HepG2 (cell line): ENCODE measurements at regions not wholly inside any gene's neighbourhood (a gene's known extent, or its start where the extent isn't known, plus 50 kb on each side); places are given as distances from the start of the nearest gene placed in this dataset.

Experiments
- ATAC-seq: fragments of 200-7000 bp; cut with Tn5 transposase; 3 replicates; pipeline ENCODE4 v1.9.1; 2020; ENCODE audit warnings: mild to moderate bottlenecking, moderate library complexity
- BruUV-seq: library from RNA; stranded (reverse); fragments of 400-500 nt; replicated peaks from 2 replicates; lab custom pipeline; 2021; lab: Mats Ljungman, UMichigan
- CTCF ChIA-PET: fragments of 300-600 bp; formaldehyde crosslinking; extraction: SDS; loops from one replicate; lab custom pipeline; 2021; ENCODE audit warnings: low total read pairs, inconsistent platforms, low intra/inter-chr PET ratio; lab: Yijun Ruan, JAX
- POLR2A ChIA-PET: fragments of 350-600 bp; sonication (Branson Sonifier 250); formaldehyde crosslinking; loops from one replicate; lab custom pipeline; 2020; ENCODE audit warnings: antibody characterized with exemption, inconsistent platforms; lab: Yijun Ruan, JAX
- DNase-seq: peaks from one replicate; pipeline ENCODE4 v3.0.0-alpha.2; 2015; ENCODE audit warnings: low spot score
- FAIRE-seq: peaks from 3 replicates; lab custom pipeline; 2011; peaks lifted over from hg19 to GRCh38; lab: Jason Lieb, UNC
- H2AFZ ChIP-seq: one replicate; pipeline ENCODE4 v1.6.1; 2011; ENCODE audit warnings: low read length, inconsistent platforms
- H3K27ac ChIP-seq: fragments of 300-600 bp; 3 replicates; pipeline ENCODE4 v1.8.0; 2011; ENCODE audit warnings: mixed run types, mild to moderate bottlenecking, mixed read lengths, low read length, inconsistent platforms; ENCODE audit not compliant: insufficient read depth; ENCODE audit errors: extremely low read length
- H3K27me3 ChIP-seq, 2 experiments: fragments of 200-600 bp in 1 of 2; 2 replicates in 1 of 2; 3 replicates in 1 of 2; pipeline versions ENCODE4 v1.6.0 to v1.8.0; 2011; ENCODE audit warnings: low read length in 2 of 2, mild to moderate bottlenecking in 2 of 2, moderate library complexity in 2 of 2, inconsistent platforms in 1 of 2; ENCODE audit not compliant: insufficient read depth in 2 of 2, control insufficient read depth in 1 of 2
- H3K36me3 ChIP-seq, 2 experiments: fragments of 200-600 bp in 1 of 2; replicated peaks in 1 of 2; 2 replicates in 1 of 2; 3 replicates in 1 of 2; pipeline versions ENCODE4 v1.5.1 to v1.8.0; 2011; ENCODE audit warnings: low read length in 2 of 2, inconsistent platforms in 1 of 2; ENCODE audit not compliant: insufficient read depth in 2 of 2, control insufficient read depth in 1 of 2
- H3K4me1 ChIP-seq: 2 replicates; pipeline ENCODE4 v1.5.1; 2012; ENCODE audit warnings: low read length, inconsistent platforms; ENCODE audit not compliant: insufficient read depth
- H3K4me2 ChIP-seq: 2 replicates; pipeline ENCODE4 v1.6.0; 2011; ENCODE audit warnings: low read depth, low read length, inconsistent platforms
- H3K4me3 ChIP-seq, 3 experiments: fragments of 200-600 bp in 1 of 3; sonication (generic), shearing (Covaris generic) in 1 of 3; replicated peaks in 1 of 3; 2 replicates each; pipeline ENCODE4 v1.5.1; 2011 to 2016; ENCODE audit warnings: low read length in 3 of 3, inconsistent platforms in 2 of 3, low read depth in 2 of 3, mild to moderate bottlenecking in 2 of 3, control low read depth in 1 of 3, mixed read lengths in 1 of 3; ENCODE audit not compliant: insufficient read depth in 1 of 3
- H3K79me2 ChIP-seq: one replicate; pipeline ENCODE4 v1.6.1; 2011; ENCODE audit warnings: low read length, inconsistent platforms; ENCODE audit not compliant: insufficient read depth
- H3K9ac ChIP-seq: 2 replicates; pipeline ENCODE4 v1.6.0; 2011; ENCODE audit warnings: mild to moderate bottlenecking, low read depth, low read length, inconsistent platforms; ENCODE audit not compliant: insufficient read depth
- H3K9me3 ChIP-seq: 2 replicates; pipeline ENCODE4 v1.5.1; 2012; ENCODE audit warnings: mild to moderate bottlenecking, low read length
- H4K20me1 ChIP-seq: 2 replicates; pipeline ENCODE4 v1.6.0; 2011; ENCODE audit warnings: inconsistent platforms, mild to moderate bottlenecking, low read length, moderate library complexity; ENCODE audit not compliant: insufficient read depth
- CEBPZ ChIP-seq: IDR thresholded peaks from 2 replicates; pipeline ENCODE4 v1.6.1; 2012; ENCODE audit warnings: low read length, improper control_type of control experiment
- CTCF ChIP-seq: sonication (generic); formaldehyde crosslinking; IDR thresholded peaks from 2 replicates; pipeline ENCODE4 v1.5.0; 2020; ENCODE audit warnings: mild to moderate bottlenecking, missing genetic modification reagents, moderate library complexity
- ETV6 ChIP-seq: sonication (generic); formaldehyde crosslinking; conservative IDR thresholded peaks from 2 replicates; pipeline ENCODE4 v1.4.0; 2020; ENCODE audit warnings: missing genetic modification reagents
- FOXK2 ChIP-seq: fragments of 450-650 bp; IDR thresholded peaks from 2 replicates; pipeline ENCODE4 v1.6.1; 2016
- MLXIP ChIP-seq: sonication (generic); formaldehyde crosslinking; IDR thresholded peaks from 2 replicates; pipeline ENCODE4 v1.9.0; 2021; ENCODE audit warnings: missing genetic modification reagents, borderline replicate concordance
- PAWR ChIP-seq: sonication (generic); formaldehyde crosslinking; IDR thresholded peaks from 2 replicates; pipeline ENCODE4 v1.4.0; 2020; ENCODE audit warnings: missing genetic modification reagents, mild to moderate bottlenecking, borderline replicate concordance
- ZBTB1 ChIP-seq: sonication (generic); formaldehyde crosslinking; IDR thresholded peaks from 2 replicates; pipeline ENCODE4 v1.4.0; 2020; ENCODE audit warnings: missing genetic modification reagents, borderline replicate concordance
- ZNF12 ChIP-seq: sonication (generic); formaldehyde crosslinking; IDR thresholded peaks from 2 replicates; pipeline ENCODE4 v1.5.0; 2020; ENCODE audit warnings: missing genetic modification reagents
- ZNF329 ChIP-seq: sonication (generic); formaldehyde crosslinking; IDR thresholded peaks from 2 replicates; pipeline ENCODE4 v1.9.0; 2021; ENCODE audit warnings: low read depth, mild to moderate bottlenecking, missing genetic modification reagents
- ZNF589 ChIP-seq: sonication (generic); formaldehyde crosslinking; conservative IDR thresholded peaks from 2 replicates; pipeline ENCODE4 v1.8.0; 2022; ENCODE audit warnings: mild to moderate bottlenecking, moderate library complexity, missing genetic modification reagents
- ZNF639 ChIP-seq: conservative IDR thresholded peaks from 2 replicates; pipeline ENCODE4 v1.6.1; 2018; ENCODE audit warnings: missing genetic modification reagents
- ZSCAN25 ChIP-seq: sonication (generic); formaldehyde crosslinking; IDR thresholded peaks from 2 replicates; pipeline ENCODE4 v1.8.0; 2022; ENCODE audit warnings: mild to moderate bottlenecking, missing genetic modification reagents
- in situ Hi-C: cut with HindIII; loops from 2 replicates; pipeline ENCODE4 v1.10.0; 2017; ENCODE audit warnings: low pct_unique_long_range_greater_than_20kb; ENCODE audit not compliant: extremely low pct_ligation_motif_present
- intact Hi-C: fragments of 100-400 bp; cut with micrococcal nuclease; formaldehyde crosslinking; loops from one replicate; pipeline ENCODE4 v1.10.0; 2022; ENCODE audit not compliant: unreplicated experiment
- TF ChIP-seq, protein P1 (sequence below): IDR thresholded peaks from 2 replicates; pipeline ENCODE4 v1.6.1; 2016

- Histone ChIP-seq H3K4me3 (no peak overlapping the region), H4K20me1 (no peaks in the 10 kb centered on the region), H2AFZ (no peak overlapping the region), H3K9me3 (peaks cover 28% of the 10 kb centered on the region), H3K79me2 (no peaks in the 10 kb centered on the region), H3K4me1 (no peaks in the 10 kb centered on the region), H3K4me2 (no peak overlapping the region), H3K27ac (no peak overlapping the region), H3K27me3 (no peaks in the 10 kb centered on the region), H3K36me3 (no peaks in the 10 kb centered on the region), H3K9ac (no peak overlapping the region)
- CTCF ChIA-PET: no interaction called here
- in situ Hi-C loops: no loop called here
- no peak for ATAC-seq
- POLR2A ChIA-PET: no interaction called here
- no peak for FAIRE-seq
- DNase-seq: no peak
- intact Hi-C loops: no loop called here
- no peak for TF ChIP-seq CEBPZ
- no peak for TF ChIP-seq ZNF12 (CRISPR knock-in tag)
- TF ChIP-seq ZBTB1 (CRISPR knock-in tag): no peak
- TF ChIP-seq, protein P1, sequence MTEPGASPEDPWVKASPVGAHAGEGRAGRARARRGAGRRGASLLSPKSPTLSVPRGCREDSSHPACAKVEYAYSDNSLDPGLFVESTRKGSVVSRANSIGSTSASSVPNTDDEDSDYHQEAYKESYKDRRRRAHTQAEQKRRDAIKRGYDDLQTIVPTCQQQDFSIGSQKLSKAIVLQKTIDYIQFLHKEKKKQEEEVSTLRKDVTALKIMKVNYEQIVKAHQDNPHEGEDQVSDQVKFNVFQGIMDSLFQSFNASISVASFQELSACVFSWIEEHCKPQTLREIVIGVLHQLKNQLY (CRISPR knock-in tag): no peak
- TF ChIP-seq PAWR (CRISPR knock-in tag): no peak
- TF ChIP-seq ZSCAN25 (CRISPR knock-in tag): no peak
- no peak for TF ChIP-seq ETV6
- no peak for TF ChIP-seq FOXK2
- no peak for TF ChIP-seq ZNF329 (CRISPR knock-in tag)
- no peak for TF ChIP-seq ZNF589 (CRISPR knock-in tag)
- no peak for TF ChIP-seq MLXIP (CRISPR knock-in tag)
- TF ChIP-seq ZNF639: no peak
- no peak for TF ChIP-seq CTCF (CRISPR knock-in tag)
- no TSS peak for BruUV-seq
Observed at GRCh38 chrY:21256820-21257219, 254.3 kb upstream of the RBMY1B start.
